ENCODE measurements at regions not wholly inside any gene's neighbourhood (a gene's known extent, or its start where the extent isn't known, plus 50 kb on each side); places are given as distances from the start of the nearest gene placed in this dataset.

GRCh38 chr4:136939781-136940180, 592.5 kb downstream of the PCDH18 start:
- H3K27ac ChIP-seq: no peak overlapping the region
- no peak for TF ChIP-seq ZFX (IDR thresholded peaks at IDR 0.05; ENCODE audit: borderline replicate concordance)
- no peak for TF ChIP-seq CTCF (IDR thresholded peaks at IDR 0.05)

GRCh38 chr4:136935871-136936270, 596.4 kb downstream of the PCDH18 start:
- no peak overlapping the region for H3K27ac ChIP-seq
- TF ChIP-seq ZFX (IDR thresholded peaks at IDR 0.05; ENCODE audit: borderline replicate concordance) (no peak), CTCF (IDR thresholded peaks at IDR 0.05) (no peak)

GRCh38 chr4:136935305-136935704, 597.0 kb downstream of the PCDH18 start:
- H3K27ac ChIP-seq: no peak overlapping the region
- no peak for TF ChIP-seq CTCF (IDR thresholded peaks at IDR 0.05)
- TF ChIP-seq ZFX (IDR thresholded peaks at IDR 0.05; ENCODE audit: borderline replicate concordance): no peak

- TF ChIP-seq ZFX (IDR thresholded peaks at IDR 0.05; ENCODE audit: borderline replicate concordance) (no peak), CTCF (IDR thresholded peaks at IDR 0.05) (no peak)
- H3K27ac ChIP-seq: no peak overlapping the region
Measured at GRCh38 chr4:136934601-136935000, 597.7 kb downstream of the PCDH18 start.

GRCh38 chr4:136931781-136932180, 600.5 kb downstream of the PCDH18 start:
- TF ChIP-seq ZFX (IDR thresholded peaks at IDR 0.05; ENCODE audit: borderline replicate concordance) (no peak), CTCF (IDR thresholded peaks at IDR 0.05) (no peak)
- no peak overlapping the region for H3K27ac ChIP-seq

GRCh38 chr4:136928957-136929411, 603.3 kb downstream of the PCDH18 start:
- no peak for TF ChIP-seq ZFX (IDR thresholded peaks at IDR 0.05; ENCODE audit: borderline replicate concordance)
- no peak for TF ChIP-seq CTCF (IDR thresholded peaks at IDR 0.05)
- H3K27ac ChIP-seq: no peak overlapping the region

- H3K27ac ChIP-seq: no peak overlapping the region
- no peak for TF ChIP-seq ZFX (IDR thresholded peaks at IDR 0.05; ENCODE audit: borderline replicate concordance)
- TF ChIP-seq CTCF (IDR thresholded peaks at IDR 0.05): no peak
Measured at GRCh38 chr4:136927172-136927571, 605.1 kb downstream of the PCDH18 start.
